UCSD-AML1 (cell line): ENCODE measurements at regions not wholly inside any gene's neighbourhood (a gene's known extent, or its start where the extent isn't known, plus 50 kb on each side); places are given as distances from the start of the nearest gene placed in this dataset.
"Not testable (repeated sequence)": the region's sequence is repeated elsewhere in the genome, so short reads cannot be mapped to it uniquely, and the experiment has no call there.

Source experiments
- DNase-seq: peaks from one replicate; lab custom pipeline; 2025; ENCODE audit not compliant: unreplicated experiment; lab: John Stamatoyannopoulos, UW

DNA sequence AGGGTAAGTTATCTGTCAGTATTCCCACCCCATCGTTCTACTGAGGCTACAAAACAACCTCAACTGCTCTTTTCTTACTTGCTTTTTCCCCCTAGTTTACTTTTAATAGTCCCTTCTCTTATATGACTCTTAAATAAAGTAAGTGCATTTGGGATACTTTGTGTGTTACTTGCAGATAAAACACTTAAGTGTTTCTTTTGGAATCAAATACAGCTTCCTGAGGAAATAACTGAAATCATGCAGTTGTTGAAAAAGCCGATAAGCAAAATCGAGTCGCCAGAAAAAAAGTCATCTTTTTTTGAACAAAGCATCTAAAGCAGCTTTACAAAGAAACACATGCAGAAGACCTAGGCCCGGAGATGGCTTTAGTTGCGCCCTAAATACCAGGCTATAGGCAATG, 53.5 kb upstream of the EPB41L4A start:
- DNase-seq, result no peak

DNA sequence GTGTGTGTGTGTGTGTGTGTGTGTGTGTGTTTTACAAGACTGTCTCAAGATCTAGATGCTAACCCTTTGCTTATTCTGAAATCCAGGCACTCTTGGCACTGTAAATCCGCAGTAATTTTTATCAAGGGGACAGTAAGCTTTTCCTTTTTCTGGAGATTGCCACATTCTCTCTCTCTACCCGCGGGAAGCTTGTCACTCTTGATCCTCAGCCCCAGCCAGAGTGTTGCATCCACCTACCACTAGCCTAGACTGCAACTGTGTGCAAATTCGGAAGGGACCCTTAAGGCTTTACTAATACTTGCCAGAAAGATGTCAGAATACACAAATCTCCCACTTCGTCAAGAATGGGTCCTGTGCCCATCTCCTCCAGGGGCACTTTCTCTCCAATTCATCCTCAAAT, 54.9 kb upstream of the EPB41L4A start:
- no peak for DNase-seq

DNA sequence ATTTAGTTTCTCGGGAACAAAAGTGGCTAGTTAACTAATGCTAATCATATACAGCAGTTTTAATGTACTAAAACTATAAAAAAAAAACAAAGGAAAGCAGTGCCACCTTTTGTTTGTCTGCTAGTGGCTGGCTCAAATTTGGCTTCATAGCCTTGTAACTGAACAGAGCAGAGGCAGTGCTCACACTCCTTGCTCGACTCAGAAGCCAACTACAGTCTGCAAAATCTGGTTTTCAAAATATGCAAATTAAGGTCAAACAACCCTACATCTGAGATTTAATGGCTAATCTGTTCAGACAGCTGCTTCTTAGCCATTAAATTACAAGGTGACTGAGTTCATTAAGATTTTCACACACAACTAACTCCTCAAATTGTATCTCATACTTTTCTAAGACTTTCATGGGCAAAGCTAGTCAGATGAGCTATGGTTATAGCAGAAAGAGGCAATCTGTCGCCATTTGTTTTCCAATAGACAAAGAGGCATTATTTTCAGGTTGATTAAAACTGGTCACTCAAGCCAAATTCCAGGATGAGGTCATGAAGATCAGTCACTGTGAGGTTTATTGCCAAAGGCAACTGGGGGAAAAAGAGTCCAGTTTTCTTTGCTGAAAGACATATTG, 56.8 kb upstream of the EPB41L4A start:
- no peak for DNase-seq

DNA sequence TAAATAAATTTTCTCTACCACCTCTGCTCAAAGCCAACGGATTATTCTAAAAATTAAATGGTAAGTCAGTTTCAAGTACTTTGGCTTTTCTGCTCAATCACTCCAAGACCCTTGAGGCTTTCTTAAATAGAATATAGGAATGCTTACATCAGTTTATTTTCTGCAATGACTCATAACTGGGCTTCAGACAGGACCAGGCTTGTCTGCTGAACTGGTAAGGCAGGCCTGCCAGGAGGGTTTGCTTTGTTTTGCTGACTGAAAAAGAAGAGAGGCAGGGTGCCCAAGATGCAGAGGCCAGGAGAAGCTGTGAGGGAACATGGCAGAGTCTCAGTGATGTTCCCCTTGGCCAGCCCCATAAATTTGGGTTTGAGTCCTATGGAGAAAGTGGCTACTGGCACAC, 60.3 kb upstream of the EPB41L4A start:
- no peak for DNase-seq

DNA sequence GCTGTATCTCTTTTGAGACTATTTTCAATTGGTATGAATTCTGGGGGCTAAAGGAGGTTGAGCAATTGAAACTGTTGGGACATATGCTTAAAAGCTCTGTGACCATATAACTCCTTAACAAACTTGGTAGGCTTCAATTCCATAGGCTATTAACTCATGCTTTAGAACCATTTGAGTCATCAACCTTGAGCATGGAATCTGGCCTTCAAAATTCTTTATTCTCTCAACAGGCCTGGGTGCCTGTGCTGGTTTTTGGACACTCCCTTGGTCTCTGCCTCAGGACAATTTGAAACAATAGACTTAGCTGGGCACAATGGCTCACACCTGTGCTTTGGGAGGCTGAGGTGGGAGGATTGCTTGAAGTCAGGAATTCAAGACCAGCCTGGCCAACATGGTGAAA, 61.4 kb upstream of the EPB41L4A start:
- DNase-seq, result no peak

DNA sequence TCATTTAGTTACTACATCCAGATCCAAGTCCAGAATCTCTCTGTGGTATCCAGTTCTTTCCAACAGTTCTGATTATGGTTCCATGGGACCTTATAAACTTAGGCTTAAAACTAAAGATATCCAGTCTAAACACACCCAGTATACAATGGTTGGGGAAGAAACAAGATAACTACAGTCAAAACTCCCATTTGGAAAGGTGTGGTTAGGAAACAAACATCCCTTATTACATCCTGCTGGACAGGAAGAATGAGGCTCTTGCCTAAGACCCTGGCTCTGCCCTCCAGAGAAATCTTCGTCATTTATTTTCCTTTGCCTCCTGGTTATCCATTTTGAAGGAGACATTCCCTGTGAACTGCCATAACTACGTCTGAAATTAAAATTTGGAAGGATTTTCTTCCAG, 64.6 kb upstream of the EPB41L4A start:
- DNase-seq, result no peak

DNA sequence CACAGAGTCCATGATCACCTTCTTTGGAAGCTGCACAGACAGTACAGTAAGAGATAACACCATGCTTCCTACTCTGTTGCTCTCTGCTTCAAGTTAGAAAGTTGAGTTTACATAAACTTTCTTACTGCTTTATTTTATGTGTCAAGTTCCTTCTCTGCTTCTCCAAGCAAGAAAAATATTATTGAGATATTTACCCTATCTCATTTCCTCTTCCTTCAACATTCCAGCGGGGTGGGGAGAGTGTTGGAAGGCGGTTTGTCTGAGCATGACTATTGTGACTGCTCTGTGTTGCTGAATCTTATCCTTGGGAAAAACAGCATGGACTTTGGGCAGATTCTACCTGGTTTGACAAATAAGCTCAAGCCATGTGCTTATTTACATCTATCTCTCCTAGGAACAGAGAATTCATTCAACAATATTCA, 66.9 kb upstream of the EPB41L4A start:
- DNase-seq, result no peak

DNA sequence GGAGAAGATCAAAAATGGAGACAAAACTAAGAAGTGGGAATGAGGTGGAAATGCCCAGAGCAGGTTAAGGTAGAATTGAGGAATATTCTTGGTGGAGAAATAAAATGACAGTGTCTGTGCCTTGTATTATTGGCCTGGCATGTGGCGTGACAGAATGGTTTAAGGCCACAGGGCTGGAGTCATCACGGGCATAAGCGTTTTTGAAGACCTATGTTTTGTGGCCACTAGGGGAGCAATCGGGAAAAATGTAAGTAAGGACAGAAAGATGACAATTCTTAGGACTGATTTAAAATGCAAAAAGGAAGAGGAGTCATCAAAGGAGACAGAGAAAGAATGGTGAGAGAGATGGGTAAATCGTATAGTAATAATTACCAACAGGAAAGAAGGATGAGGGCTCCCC, 72.2 kb upstream of the EPB41L4A start:
- DNase-seq, result no peak

DNA sequence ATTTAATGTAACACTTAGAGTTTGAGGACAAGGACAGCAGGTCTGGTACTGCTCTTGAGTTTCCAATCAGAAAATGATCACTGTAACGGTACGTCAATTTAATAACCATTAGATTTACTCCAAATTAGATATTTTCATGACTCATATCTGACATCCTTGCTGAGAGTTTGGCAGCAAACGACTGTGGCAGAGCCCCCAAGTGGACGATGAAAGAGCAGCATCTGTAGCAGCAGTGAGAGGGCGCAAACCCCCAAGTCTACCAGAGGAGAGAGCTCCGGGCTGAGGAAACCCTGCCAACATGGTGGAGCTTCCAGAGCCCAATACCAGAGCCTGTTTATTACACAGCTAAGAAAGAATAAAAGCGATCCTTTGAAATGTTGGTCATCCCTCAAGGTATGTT, 73.2 kb upstream of the EPB41L4A start:
- DNase-seq, result peak; percentile 41

DNA sequence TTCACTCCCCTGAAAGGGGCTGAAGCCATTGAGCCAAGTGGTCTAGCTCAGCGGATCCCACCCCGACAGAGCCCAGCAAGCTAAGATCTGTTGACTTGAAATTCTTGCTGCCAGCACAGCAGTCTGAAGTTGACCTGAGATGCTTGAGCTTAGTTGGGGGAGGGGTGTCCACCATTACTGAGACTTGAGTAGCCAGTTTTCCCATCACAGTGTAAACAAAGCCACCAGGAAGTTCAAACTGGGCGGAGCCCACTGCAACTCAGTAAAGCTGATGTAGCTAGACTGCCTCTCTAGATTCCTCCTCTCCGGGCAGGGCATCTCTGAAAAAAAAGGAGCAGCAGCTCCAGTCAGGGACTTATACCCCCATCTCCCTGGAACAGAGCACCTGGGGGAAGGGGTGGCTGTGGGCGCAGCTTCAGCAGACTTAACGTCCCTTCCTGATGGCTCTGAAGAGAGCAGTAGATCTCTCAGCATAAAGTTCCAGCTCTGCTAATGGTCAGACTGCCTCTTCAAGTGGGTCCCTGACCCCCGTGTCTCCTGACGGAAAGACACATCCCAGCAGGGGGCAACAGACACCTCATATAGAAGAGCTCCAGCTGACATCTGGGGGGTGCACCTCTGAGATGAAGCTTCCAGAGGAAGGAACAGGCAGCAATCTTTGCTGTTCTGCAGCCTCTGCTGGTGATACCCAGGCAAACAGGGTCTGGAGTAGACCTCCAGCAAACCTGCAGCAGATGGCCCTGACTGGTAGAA, 84.8 kb upstream of the EPB41L4A start:
- not testable (repeated sequence) for DNase-seq

DNA sequence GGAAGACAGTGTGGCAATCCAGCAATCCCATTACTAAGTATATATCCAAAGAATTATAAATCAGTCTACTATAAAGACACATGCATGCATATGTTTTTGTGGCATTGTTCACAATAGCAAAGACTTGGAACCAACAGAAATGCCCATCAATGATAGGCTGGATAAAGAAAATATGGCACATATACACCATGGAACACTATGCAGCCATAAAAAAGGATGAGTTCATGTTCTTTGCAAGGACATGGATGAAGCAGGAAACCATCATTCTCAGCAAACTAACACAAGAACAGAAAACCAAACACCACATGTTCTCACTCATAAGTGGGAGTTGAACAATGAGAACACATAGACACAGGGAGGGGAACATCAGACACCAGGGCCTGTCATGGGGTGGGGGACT, 90.0 kb upstream of the EPB41L4A start:
- not testable (repeated sequence) for DNase-seq

DNA sequence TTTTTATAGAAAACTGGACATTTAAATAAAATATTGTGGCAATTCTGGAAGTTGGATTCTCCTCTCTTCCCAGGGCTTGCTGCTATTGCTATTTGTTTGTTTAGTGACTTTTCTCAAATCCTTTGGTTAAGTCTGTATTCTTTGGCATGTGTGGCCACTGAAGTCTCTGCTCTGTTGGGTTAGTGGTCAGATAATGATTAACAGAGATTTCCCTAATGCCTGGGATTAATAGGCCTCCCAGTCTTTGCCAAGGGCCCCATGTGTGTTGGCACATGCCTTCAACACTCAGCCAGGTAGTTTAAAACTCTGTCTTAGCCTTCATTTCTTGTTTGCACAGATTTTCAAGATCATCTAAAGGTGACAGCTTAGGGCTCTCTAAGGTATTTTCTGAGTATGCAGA, 92.8 kb upstream of the EPB41L4A start:
- DNase-seq, result no peak

DNA sequence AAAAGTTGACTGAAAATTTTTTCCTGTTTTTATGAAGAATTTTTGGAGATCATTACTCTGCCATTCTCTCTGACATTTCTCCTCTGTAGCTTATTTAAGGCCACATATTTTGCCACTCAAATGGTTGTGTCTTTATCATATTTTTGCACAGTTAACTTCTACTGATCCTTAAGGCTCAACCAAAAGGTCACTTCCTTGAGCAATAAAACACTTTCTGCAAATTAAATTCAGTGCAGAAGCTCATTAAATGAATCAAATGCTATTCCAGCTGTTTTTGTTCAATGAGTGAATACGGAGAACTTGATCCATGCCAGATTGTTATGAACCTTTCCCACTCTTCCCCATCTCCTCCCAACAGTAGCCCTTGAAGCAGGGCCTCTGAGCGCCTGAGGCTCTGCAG, 93.8 kb upstream of the EPB41L4A start:
- no peak for DNase-seq

DNA sequence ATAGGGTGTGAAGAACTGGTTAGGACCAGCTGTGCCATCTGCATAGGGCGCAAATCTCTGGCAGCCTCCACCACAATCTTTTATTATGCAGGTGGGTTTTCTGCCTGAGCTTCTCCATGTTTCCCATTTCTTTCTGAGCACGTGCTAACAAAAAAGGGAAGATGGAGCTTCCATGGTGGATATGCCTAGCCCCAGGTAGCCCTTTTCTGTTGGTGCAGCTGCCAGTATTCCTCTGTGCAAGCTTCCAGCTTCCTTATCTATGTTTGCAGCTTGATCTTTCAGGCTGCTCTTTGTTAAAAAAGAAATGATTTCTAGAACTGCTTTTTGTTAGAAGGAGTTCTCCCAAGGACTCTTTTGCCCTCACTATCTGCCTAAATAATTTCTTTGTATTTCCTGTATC, 95.0 kb upstream of the EPB41L4A start:
- no peak for DNase-seq

DNA sequence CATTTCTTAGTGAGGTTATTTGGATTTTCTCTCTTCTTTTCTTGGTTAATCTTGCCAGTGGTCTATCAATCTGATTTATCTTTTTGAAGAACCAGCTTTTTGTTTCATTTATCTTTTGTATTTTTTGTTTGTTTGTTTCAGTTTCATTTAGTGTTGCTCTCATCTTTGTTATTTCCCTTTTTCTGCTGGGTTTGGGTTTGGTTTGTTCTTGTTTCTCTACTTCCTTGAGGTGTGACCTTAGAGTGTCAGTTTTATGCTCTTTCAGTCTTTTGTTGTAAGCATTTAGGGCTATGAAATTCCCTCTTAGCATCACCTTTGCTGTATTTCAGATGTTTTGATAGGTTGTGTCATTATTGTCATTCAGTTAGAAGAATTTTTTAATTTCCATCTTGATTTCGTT, 101.4 kb upstream of the EPB41L4A start:
- DNase-seq, result not testable (repeated sequence)

DNA sequence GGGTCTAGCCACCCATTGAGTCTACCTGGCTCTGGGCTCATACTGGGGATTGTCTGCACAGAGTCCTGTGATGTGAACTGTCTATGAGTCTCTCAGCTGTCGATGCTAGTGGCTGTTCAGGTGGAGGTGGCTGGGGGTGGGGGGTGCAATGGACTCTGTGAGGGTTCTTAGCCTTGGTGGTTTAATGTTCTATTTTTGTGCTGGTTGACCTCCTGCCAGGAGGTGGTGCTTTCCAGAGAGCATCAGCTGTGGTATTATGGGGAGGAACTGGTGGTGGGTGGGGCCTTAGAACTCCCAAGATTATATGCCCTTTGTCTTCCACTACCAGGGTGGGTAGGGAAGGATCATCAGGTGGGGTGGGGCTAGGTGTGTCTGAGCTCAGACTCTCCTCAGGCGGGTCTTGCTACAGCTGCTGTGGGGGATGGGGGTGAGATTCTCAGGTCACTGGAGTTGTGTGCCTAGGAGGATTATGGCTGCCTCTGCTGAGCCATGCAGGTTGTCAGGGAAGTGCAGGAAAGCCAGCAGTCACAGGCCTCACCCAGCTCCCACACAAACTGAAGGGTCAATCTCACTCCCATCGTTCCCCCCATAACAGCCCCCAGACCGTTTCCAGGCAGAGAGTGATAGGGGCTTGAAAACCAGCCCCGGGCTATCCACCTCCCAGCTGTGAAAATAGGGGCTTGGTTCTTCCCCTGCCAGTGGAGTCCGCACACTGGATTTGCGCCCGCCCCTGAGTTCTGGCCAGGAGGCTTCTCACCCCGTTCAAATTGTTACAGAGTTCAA, 104.0 kb upstream of the EPB41L4A start:
- DNase-seq, result not testable (repeated sequence)

DNA sequence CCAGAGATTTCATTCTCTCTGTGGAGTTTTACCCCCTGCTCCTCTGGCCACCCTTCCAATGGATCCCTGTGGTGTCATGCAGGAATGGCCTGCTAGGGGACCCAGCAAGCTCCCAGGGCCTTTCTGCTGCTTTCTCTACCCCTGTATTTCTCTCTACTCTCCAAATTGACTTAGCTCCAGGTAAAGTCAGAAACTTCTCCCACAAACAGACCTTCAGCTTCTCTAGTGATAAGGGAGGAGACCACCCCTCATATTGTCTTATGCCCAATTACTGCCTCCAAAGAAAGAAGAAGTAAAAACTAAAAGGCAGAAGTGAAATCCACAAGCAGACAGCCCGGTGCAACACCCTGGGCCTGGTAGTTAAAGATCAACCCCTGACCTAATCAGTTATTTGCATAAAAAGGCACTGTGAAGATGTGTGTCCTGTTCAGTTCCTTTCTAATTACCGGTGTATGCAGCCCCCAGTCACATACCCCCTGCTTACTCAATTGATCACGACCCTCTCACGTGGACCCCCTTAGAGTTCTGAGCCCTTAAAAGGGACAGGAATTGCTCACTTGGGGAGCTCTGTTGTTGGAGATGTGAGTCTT, 104.7 kb upstream of the EPB41L4A start:
- not testable (repeated sequence) for DNase-seq

DNA sequence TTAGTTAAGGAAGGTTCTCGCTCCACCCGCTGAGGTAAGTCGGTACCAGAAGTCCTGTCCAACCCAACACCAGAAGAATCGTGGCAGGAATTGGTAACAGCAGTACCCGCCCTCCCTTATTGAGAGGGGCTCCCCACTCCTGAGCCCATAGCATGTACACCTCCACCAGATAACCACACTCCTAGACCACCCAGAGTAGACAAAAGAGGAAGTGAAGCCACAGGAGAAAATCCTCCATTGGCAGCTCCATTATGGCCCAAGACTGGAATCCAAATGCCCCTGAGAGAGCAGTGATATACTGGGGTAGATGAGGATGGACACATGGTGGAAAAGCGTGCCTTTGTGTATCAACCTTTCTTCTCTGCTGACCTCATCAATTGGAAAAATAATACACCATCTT, 106.1 kb upstream of the EPB41L4A start:
- DNase-seq, result no peak

DNA sequence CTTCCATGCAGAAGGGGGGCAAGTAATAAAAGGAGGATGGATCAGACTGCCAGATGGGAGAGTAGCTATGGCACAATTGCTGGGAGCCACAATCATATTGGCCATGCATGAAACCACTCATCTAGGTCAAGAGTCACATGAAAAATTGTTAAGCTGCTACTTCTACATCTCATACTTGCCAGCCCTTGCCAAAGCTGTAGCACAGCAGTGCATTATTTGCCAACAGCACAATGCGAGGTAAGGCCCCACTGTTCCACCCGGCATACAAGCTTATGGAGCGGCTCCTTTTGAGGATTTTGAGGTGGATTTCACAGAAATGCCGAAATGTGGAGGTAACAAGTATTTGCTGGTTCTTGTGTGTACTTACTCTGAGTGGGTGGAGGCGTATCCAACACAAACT, 109.9 kb upstream of the EPB41L4A start:
- no peak for DNase-seq

DNA sequence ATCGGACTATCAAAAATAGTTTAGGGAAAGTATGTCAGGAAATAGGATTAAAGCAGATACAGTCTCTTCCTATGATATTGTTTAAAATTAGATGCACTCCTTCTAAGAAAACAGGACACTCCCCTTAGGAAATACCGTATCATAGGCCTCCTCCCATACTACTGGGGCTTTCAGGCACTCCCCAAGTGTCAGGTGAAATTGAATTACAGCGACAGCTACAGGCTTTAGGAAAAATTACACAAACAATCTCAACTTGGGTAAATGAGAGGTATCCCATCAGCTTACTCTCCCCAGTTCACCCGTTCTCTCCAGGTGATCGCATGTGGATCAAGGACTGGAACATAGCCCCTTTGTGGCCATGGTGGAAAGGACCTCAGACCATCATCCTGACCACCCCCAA, 110.4 kb upstream of the EPB41L4A start:
- DNase-seq, result no peak

DNA sequence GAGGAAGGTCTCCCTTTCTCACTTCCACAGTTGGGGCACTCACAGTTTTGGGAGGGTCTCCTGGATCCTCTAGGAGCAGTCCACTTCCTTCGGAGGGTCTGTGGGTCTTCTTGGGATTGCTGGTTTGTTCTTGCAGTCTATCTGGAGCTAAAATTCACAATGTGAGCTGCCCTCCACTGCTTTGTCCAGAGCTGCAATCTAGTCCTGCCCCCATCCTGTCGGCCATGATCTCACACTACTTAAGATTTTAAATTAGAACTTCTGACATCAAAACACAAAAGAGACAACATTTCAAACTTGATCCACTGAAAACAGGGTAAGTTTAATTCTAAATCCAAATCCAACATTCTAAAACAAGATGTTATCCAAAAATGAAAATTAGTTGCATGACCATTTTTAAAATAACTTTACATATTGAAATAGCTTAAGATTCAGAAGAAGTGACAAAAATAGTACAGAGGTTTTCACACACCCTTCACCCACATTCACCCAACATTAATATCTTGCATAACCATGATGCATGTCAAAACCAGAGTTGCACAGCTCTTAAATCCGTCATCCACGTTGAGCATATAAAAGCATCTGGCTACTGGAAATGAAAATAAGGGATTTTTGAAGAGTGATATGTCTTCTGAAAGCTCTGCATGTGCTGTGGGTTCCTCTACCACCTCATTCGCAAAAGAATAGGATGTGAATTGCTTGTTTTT, 113.7 kb upstream of the EPB41L4A start:
- no peak for DNase-seq
